Tibial nerve (tissue), 3 donors: ENCODE measurements at regions not wholly inside any gene's neighbourhood (a gene's known extent, or its start where the extent isn't known, plus 50 kb on each side); places are given as distances from the start of the nearest gene placed in this dataset.

Experiments used
- POLR2A ChIP-seq, 2 donors: fragments of 450-650 bp; IDR thresholded peaks; one replicate each; pipeline ENCODE4 v1.6.1; 2017; ENCODE audit warnings: antibody characterized with exemption in 2 of 2, mild to moderate bottlenecking in 2 of 2, moderate library complexity in 2 of 2
- TF ChIP-seq, protein P1 (sequence below), 5 experiments: fragments of 200-600 bp in 3 of 5; fragments of 450-650 bp in 2 of 5; sonication (generic) in 3 of 5; IDR thresholded peaks; one replicate each; pipeline ENCODE4 v1.5.1; 2016 to 2019; ENCODE audit warnings: antibody characterized with exemption in 5 of 5, mild to moderate bottlenecking in 3 of 5, moderate library complexity in 2 of 5

DNA sequence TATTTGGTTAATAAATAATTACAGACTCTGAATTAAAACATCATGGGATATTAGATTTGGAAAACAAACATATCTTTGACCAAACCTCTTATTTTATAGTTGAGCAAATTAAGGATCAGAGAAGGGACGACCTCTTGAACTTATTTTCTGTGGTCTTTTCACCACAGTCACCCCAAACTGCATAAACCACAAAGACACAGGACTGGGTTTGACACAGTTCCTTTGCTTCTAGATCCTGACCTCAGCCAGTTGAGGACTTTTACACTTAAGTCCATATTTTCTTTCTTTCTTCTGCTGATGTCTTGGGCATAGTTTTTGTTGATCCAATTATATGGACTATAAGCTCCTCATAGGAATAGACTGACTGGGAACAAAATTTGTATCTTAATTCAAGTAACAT, 234.0 kb upstream of the SLC14A2 start:
- TF ChIP-seq, protein P1, sequence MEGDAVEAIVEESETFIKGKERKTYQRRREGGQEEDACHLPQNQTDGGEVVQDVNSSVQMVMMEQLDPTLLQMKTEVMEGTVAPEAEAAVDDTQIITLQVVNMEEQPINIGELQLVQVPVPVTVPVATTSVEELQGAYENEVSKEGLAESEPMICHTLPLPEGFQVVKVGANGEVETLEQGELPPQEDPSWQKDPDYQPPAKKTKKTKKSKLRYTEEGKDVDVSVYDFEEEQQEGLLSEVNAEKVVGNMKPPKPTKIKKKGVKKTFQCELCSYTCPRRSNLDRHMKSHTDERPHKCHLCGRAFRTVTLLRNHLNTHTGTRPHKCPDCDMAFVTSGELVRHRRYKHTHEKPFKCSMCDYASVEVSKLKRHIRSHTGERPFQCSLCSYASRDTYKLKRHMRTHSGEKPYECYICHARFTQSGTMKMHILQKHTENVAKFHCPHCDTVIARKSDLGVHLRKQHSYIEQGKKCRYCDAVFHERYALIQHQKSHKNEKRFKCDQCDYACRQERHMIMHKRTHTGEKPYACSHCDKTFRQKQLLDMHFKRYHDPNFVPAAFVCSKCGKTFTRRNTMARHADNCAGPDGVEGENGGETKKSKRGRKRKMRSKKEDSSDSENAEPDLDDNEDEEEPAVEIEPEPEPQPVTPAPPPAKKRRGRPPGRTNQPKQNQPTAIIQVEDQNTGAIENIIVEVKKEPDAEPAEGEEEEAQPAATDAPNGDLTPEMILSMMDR (IDR thresholded peaks at IDR 0.05) = no peak
- no peak for TF ChIP-seq POLR2A (IDR thresholded peaks at IDR 0.05)
